Stimulated activated CD8-positive, alpha-beta memory T cell treated with anti-CD3 and anti-CD28 coated beads, Interleukin-7, amount 100 ng/mL, for 48 hours (primary cell): ENCODE measurements at regions not wholly inside any gene's neighbourhood (a gene's known extent, or its start where the extent isn't known, plus 50 kb on each side); places are given as distances from the start of the nearest gene placed in this dataset.

ENCODE experiments used
- DNase-seq, 2 donors: peaks; one replicate each; pipeline ENCODE4 v3.0.0-alpha.2; 2020; ENCODE audit warnings: low read depth in 1 of 2; ENCODE audit errors: extremely low read depth in 1 of 2

DNA sequence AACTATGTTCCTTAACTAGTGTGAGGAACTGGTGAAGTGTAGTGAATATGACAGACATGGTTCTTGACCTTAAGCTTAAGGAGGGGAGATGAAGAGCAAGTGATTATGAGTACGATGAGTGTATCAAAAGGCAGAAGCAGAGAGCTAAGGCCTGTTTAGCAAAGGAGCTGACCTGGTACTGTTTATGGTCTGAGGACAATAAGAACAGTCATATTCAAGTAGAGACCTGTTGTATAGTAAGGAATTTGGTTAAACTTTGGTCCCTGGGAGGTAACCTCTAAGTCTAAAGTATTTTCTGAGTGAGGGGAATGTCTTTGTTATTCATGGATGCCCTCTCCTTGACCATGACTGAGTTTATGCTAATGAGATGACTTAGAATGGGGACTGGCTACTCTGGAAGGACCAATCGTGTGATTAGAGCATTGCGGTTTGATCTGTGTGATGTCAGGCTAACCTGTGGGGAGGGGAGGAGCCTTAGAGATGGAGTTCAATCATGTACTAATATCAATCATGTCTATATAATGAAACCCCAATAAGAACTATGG, 389.3 kb downstream of the BMP4 start:
- DNase-seq = no peak

DNA sequence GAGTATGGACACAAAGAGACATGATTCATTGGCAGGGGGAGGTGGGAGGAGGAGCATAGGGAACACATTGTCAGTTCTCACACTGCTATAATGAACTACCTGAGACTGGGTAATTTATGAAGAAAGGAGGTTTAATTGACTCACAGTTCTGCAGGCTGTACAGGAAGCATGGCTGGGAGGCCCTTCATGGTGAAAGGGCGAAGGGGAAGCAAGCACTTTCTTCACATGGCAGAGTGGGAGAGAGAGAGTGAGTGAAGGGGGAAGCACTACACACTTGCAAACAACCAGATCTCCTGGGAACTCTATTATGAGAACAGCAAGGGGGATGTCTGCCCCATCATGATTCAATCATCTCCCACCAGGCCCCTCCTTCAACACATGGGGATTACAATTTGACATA, 391.8 kb downstream of the BMP4 start:
- no peak for DNase-seq

DNA sequence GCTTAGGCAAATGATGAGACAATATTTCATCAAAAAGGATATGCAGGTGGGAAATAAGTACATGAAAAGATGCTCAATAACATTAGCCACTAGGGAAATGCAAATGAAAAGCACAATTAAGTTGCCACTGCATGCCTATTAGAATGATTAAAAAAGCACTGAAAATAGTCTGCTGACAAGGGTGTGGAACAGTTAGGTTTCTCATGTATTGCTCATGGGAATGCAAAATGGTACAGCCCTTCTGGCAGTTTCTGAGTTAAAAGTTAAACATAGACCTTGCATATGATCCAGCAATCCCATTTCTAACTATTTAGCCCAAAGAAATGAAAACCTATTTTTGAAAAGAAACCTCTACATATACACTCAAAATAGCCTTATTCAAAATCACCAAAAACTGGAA, 393.0 kb downstream of the BMP4 start:
- no peak for DNase-seq

DNA sequence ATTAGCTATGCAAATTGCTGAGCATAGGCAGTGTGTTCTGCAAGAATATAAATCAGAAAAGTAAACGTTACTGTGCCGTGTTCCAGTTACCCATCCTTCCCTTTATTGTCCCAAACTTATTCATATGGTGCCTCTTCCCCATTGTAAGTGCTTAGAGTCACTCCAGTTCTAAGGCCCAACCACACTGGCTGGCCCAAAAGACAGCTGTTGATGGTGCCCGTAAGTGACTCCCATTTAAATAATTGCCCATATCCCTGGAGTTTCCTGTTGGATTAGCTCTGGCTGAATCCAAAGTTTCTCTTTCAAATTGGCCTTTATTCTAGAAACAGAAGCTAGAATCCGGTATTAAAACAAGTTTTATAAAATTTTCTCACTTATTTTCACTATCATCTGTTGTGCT, 400.1 kb upstream of the DDHD1 start:
- no peak for DNase-seq

DNA sequence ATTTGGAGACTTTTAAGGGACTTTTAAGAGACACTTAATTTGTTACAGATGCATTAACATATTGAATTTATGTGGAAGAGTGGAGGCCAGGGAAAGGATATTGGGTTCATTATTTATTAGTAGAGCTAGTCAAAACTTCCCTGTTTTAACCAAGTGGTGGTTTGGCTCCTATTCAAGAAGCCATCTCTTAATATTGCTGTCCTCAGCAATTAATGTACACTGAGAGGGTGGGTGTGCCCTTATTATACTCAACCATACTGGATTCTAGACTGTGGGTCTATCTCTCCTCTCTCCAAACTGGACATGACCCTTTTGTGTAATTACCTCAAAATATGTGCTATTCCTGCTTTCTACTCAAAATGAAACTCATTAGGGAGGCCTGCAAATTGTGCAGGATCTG, 398.7 kb upstream of the DDHD1 start:
- no peak for DNase-seq

DNA sequence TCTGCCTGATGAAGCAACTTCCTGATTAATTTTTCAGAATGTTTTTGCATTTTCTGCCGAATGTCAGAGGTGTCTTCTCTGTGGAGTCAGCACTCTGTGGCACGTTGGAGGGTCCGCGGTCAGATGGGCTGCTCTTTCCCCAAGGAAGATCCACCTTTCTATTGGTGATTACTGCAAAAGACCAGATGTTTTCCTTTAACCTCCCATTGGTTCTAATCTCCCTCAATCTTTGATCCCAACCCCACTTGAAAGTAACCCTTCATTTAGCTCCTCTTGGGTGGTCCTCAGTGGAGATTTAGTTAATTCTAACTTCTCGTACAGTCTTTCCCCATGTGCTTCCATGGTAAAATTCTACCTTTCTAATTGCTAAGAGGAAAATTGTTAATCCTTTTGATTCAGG, 397.7 kb upstream of the DDHD1 start:
- DNase-seq = no peak

DNA sequence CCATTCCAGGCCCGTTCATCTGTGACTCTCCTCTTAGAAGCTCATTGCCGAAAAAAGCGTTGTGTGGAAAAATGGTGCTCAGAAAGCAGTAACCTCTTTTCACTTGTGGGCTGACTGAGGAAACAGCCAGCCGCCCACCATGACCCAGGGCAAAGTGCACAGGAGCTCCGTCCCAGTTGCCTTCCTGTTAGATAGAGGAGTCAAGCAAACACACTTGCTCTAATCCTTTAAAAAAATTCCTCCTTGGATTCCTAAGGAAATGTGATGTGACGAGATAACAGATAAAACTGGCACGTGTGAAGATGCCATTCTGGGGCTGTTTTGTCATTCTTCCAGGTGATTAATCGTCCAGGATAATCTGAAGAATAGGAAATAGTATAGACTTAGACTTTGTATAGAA, 396.8 kb upstream of the DDHD1 start:
- no peak for DNase-seq

DNA sequence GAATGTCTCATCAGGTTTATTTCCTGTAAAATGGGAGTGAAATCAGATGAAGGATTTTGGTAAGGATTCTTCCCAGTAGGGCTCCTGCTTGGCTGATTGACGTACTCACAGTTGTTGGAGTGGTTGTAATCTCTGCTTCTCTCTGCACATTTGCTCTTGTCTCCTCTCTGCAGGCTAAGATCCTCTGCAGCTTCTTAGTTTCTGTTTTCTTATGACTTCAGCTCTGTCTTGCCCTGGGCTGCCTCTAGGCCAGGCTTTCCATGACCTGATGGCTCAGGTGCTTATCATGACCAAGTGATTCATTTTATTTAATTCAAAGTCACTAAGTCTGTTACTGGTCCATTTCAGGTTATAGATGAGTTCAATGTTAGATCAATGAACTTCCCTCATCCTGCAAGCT, 394.5 kb upstream of the DDHD1 start:
- DNase-seq = no peak

DNA sequence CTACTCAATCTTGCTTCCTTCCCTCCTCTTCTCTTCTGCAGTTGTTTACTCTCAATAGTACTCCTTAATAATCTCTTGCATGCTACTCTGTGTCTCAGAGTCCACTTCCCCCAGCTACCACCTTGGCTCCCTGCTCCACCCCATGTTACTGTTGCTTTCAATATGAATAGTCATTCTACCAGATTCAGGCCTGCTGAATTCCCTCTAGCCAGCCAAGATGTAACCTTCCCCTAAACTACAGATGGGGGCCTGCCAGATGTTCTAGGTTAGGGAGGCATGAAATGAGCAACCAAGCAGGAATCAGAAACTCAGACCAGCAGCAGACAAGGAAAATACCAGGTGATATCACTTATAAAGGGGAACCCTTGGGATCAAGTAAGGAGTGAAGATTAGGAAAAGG, 392.1 kb upstream of the DDHD1 start:
- DNase-seq = no peak

DNA sequence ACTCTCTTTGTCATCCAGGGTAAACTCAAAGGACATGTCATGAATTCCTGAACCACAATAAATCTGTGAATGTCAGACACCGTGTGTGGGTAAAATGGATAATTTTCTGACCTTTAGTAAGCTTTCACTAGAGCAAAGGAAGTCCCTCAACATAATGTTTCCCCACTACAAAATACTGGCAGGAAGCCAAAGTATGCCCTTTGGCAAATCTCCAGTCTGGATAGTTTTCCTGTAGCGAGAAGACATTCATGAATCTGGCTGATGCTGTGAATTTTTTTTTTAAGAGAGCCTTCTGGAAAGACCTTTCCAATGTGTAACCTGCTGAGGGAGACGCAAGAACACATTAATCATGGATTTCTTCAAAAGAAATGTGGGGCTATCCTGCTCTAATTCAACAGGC, 389.6 kb upstream of the DDHD1 start:
- no peak for DNase-seq

DNA sequence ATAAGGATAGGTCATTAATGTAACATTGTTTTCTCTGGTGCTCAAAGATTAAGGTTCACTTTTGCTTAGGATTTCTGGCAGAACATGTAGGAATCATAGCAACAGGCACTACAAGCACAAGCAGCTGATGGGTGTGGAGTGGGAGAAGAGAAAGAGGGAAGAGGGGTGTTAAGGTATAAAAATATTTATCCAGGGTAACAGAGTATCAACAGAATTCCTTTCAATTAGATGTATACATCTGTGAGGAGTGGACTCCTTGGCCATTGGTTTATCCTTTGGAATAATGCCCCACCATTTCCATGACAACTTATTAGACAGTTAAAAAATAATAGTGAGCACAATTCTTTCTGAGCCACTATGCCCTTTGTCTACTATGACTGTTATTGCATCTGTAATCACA, 388.3 kb upstream of the DDHD1 start:
- DNase-seq = no peak

DNA sequence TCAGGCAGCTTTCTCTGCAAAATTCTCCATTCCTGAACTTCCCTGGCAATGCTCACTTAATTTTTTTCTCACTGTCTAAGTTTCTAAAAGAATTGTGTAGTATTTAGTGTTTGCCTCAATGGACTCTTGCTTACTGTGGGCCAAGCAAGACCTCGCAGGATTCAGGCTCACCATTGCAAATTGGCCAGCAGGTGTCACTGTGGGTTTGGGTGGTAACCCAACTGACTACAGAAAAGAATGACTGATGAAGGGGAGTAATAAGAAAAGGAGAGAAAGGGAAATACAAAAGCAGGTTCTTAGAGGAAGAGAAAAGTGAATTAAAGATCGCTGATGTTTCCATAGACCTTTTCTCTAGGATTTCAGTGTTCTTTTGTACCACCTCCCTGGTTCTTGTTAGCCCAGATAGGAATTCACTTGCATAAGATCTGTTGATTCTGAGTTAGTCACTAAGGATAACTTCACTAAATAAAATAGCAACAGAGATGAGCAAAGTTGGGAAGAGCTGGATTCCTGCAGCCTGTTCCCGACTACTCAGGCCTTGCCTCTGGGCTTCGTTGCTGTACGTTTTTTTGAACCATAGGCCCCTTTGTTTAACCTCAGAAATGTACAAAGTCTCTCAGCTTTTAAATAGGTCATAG, 386.5 kb upstream of the DDHD1 start:
- peak; percentile 5 to 18 for DNase-seq

DNA sequence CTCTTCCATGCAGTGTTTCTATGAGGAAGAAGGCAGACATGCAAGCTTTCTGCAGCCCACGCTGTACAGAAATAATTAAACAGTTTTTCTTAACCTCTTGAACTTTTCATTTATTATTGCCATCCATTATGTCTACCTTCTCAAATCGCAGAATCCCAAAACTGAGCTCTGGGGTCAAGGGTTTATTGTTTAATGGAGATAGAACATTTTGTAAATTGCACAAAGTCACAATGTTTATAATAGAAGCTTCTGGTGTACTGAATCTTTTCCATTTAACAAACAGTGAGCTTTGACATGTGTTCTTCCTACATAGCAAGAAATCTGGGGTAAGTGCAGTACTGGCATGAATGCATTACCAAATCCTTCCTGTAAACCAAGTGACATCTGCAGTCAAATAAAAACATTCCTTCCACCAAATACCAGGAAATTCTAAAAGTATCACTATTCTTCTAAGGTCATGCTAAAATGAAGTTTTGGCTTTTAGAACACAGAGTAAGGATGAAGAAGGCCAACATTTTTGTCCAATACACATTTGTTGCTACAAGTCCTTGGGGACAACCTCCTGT, 385.3 kb upstream of the DDHD1 start:
- DNase-seq = no peak

DNA sequence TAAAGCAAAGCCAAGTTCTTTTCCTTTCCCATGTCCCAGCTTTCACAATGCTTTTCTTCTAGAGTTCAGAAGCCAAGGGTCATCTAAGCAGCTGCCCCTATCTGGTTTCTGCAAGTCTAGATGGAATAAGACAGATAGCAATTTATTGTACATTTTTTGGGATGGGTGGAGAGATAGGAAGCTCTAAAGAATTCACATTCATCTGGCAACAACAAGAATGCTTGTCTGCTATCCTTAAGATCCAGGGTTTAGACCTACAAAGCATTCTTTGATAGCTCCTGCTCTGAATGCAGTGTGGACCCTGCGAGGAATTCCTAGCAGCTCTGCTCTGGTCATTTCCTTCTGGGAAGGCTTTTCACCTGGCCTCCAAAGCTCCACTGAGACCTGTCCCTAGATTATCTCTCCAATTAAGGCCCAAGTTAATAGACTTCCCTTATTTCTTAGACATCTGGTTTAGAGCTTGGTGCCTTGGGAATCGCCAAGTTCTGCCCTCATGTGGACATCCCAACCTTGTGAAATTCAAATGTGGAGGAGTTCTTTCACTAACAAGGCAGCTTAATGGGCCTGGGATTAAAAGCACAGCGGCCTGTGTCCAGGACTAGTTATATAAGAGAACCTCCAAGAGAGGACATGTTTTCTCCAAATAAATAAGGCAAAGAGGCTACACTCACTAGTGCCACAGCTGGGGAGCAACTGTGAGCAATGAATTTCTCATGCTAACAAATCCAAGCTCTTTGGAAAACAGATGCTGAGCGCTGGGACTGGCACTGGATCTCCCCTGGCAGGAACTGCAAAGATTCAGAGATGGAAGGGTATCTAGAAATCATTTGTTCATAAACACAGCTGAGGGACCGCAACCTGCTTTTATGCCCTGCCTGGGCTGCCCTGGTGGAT, 384.5 kb upstream of the DDHD1 start:
- DNase-seq = no peak

DNA sequence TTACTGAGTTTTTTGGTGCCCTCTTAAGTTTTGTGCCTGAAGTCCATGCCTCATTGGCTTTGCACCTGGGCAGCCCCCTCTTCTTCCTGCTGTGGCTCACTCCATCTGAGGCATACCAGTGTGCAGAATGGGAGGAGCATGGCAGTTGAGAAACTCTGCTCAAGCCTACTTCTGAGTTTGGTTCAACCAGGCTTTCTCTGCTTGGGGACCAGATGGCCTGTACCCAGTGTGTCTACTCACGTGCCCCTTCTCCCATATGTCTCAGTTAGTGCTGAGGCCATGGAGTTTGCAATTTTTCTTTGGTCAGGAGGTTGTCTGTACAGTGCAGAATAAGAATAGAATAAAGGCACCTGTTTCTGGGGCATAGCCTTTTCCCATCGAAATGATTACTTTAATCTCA, 383.3 kb upstream of the DDHD1 start:
- no peak for DNase-seq

DNA sequence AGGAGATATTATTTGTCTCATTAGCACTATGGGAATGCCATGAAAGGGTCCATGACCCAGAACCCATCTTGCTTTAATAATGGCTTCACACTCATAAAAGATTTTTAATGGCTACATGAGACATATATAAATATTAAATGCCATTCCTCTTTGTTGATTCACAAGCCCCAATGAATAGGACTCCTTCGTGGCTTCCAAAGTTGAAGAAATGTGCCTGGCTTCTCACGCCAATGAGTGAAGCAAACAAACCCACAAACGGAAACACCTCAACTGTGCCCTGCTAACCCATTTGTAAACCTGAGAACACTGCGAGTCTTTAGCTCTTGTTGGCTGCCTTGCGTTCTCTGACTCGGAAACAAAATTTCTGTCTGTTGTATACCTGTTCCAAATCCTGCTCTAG, 381.7 kb upstream of the DDHD1 start:
- no peak for DNase-seq

DNA sequence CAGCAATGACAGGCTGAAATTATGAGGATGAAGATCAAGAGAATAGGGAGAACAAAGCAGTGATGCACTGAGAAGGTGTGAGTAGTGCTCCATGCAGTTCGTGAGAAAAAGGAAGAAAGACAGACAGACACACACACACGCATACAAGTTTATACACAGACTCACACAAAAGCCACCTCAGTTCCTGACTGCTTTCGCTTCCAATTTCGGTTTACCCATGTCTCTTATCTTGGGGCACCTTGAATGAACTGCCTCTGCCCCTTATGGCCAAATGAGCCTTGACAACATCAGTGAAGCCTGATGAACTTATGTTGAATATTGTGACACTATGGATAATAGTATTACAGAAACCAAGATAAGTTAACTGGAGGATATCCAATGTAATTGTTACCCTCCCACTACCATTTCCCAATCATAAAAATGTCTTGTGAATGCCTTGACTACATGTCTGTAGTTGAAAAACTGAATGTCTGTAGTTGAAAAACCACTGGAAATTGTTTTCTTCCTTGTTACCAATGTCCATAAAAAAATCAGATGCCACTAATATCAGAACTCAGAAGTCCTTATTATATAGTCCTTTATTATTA, 380.4 kb upstream of the DDHD1 start:
- no peak for DNase-seq

DNA sequence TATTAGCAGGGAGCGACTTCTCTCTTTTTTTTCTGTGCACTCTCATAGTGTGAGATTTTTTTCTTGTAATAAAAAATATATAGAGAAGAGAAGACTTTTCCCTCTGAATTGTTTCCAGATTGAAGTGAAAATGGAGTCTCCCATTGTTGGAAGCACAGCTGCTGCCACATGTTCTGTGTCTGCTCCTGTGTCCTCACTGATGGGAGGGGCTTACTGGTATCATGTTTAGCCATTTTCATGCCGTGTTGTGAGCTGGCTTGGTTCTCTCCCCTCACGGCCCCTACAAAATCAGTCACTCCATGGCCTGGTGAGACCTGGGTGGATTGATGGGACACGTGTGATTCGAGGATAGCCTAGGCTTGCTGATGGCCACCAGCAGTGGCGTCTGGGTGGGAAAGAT, 379.7 kb upstream of the DDHD1 start:
- DNase-seq = no peak

DNA sequence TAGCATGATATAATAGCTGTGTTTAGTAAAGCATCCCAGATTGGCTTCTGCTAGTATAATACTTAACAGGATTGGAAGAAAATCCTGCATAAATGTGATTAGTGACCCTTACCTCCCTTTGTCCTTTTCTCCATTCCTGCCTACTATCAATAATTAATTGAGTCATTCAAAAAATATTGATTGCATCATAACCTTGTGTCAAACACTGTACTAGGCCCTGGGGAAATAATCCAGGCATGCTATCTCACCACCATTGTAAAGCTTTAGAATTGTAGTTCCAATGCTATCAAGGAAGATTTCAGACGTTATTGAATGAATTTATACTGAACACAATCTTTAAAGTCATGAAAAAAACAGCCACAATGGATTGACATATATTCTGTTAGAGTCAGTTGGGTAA, 378.6 kb upstream of the DDHD1 start:
- DNase-seq = no peak

DNA sequence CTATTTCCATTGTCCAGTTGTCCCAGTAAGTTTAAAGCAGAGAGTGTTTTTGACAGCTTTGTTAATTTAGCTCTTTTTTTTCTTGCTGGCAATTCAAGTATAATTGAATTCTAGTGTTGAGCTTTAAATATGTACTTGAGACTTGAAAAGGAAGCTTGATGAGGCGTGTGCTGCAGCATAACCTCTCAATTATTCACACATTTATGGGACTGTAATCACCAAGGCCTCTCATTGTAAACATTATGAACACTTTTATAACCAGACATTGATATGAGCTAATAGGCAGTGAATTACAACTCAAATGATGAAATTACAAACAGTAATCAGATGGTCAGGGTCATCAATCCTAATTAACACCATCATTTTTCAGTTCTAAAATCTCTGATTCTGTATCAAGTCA, 378.0 kb upstream of the DDHD1 start:
- no peak for DNase-seq

DNA sequence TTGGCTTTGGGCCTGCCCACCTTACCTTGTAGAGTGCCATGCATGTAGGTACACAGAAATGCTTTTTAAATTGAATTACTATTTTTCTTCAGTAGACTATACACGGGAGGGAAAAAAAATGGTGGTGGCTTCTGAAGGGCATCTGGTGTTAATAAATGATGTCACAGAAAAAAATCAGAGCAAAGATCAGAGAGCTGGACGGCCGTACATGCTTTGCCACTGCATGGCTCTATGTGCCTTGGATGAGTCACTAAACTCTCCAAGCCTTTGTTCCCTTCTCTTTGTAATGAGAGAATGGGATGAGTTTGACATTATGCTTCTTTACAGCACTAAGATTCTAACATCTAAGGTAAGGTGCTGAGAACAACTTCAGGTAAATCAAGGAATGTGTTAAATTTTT, 376.4 kb upstream of the DDHD1 start:
- DNase-seq = no peak
